ENCODE measurements at regions not wholly inside any gene's neighbourhood (a gene's known extent, or its start where the extent isn't known, plus 50 kb on each side); places are given as distances from the start of the nearest gene placed in this dataset.

DNA sequence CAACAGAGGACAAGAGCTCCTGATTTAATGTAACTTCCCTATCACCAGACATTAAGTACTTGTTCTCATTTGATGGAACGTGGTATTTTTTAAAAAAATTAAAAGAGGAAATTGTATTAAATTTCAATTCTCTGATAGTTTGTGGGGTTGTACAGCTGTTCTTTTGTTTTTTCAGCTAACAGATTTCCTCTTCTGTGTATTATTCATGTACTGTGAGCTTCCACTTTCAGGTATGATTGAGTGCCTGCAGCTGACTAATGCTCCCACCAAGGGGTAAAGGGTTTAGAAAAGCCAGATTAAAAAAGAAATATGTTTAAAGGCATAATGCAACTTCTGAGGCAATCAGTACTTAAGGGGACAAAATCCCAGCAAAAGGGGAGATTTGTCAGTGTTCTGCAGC is 117.7 kb upstream of the ACTBL2 start:
- ATAC-seq (ENCODE audit: low read depth) (no peak), DNase-seq (no peak)
- Mint-ChIP-seq H3K4me3 (no peak overlapping the region), H3K27ac (no peak overlapping the region), H3K9me3 (ENCODE audit: insufficient read depth) (no peaks in the 10 kb centered on the region), H3K4me1 (no peaks in the 10 kb centered on the region), H3K27me3 (no peaks in the 10 kb centered on the region)
- intact Hi-C loops (cut with micrococcal nuclease): no loop called here
- TF ChIP-seq, protein P1, sequence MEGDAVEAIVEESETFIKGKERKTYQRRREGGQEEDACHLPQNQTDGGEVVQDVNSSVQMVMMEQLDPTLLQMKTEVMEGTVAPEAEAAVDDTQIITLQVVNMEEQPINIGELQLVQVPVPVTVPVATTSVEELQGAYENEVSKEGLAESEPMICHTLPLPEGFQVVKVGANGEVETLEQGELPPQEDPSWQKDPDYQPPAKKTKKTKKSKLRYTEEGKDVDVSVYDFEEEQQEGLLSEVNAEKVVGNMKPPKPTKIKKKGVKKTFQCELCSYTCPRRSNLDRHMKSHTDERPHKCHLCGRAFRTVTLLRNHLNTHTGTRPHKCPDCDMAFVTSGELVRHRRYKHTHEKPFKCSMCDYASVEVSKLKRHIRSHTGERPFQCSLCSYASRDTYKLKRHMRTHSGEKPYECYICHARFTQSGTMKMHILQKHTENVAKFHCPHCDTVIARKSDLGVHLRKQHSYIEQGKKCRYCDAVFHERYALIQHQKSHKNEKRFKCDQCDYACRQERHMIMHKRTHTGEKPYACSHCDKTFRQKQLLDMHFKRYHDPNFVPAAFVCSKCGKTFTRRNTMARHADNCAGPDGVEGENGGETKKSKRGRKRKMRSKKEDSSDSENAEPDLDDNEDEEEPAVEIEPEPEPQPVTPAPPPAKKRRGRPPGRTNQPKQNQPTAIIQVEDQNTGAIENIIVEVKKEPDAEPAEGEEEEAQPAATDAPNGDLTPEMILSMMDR (IDR thresholded peaks at IDR 0.05): no peak
- TF ChIP-seq EZH2 (IDR thresholded peaks at IDR 0.05; ENCODE audit: borderline replicate concordance, insufficient read depth, low read depth, low read length, poor library complexity, severe bottlenecking): no peak
- Histone ChIP-seq H3K4me3 (ENCODE audit: control extremely low read depth in 1 of 5, extremely low read depth in 1 of 5, insufficient read depth in 1 of 5, low read depth in 2 of 5, low read length in 4 of 5) (no peak overlapping the region), H3K4me1 (ENCODE audit: control insufficient read depth in 2 of 2, insufficient read depth in 2 of 2, low read length in 2 of 2) (no peaks in the 10 kb centered on the region), H3K27ac (ENCODE audit: low read length in 2 of 2) (no peak overlapping the region), H3K9ac (ENCODE audit: low read length) (no peak overlapping the region), H3K79me2 (ENCODE audit: control insufficient read depth, insufficient read depth, low read length) (no peaks in the 10 kb centered on the region), H3K27me3 (replicated peaks in 1 of 4; ENCODE audit: control extremely low read depth in 1 of 4, control insufficient read depth in 3 of 4, insufficient read depth in 4 of 4, low read length in 3 of 4) (no peaks in the 10 kb centered on the region), H3K9me3 (ENCODE audit: control extremely low read depth in 1 of 3, control insufficient read depth in 2 of 3, insufficient read depth in 1 of 3, low read length in 2 of 3) (no peaks in the 10 kb centered on the region), H3K36me3 (replicated peaks in 1 of 2; ENCODE audit: control extremely low read depth in 1 of 2, control insufficient read depth in 1 of 2, extremely low read depth in 1 of 2, insufficient read depth in 2 of 2, low read length in 1 of 2) (no peaks in the 10 kb centered on the region), H2AFZ (ENCODE audit: insufficient read depth, low read depth, low read length, poor library complexity, severe bottlenecking) (no peak overlapping the region), H3K4me2 (replicated peaks; ENCODE audit: low read depth, low read length, poor library complexity, severe bottlenecking) (no peak overlapping the region), H4K20me1 (ENCODE audit: control insufficient read depth, insufficient read depth, low read length, poor library complexity, severe bottlenecking) (no peaks in the 10 kb centered on the region)
- POLR2A ChIA-PET: no interaction called here
- no CpG with 5 or more reads among the region's 1 CpG for WGBS (ENCODE audit: insufficient coverage)
- CTCF ChIA-PET: interaction anchor here (1.3 kb wide), 1 partner anchor 860 kb away, joined by 3 read pairs; no protein-coding TSS in a partner anchor

DNA sequence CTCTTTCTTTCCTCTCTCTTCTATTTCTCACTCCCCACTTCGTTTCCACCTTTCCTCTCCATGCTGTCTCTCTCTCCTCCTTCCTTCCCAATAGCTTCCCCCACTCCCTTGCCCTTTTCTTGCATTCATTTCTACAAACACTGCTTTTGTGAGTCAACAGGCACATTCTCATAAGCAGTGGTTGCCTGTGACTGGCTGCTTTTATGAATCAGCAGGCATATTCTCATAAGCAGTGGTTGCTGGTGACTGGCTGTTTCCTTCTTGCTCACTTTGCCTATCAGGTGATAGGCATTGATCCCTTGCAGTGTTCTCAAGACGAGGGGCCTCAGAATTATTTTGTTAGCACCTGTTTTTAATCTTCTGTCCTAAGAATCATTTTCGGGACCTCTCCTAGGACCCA is 116.1 kb upstream of the ACTBL2 start:
- Mint-ChIP-seq H3K27ac (no peak overlapping the region), H3K9me3 (ENCODE audit: insufficient read depth) (no peaks in the 10 kb centered on the region), H3K27me3 (no peaks in the 10 kb centered on the region), H3K4me1 (no peaks in the 10 kb centered on the region), H3K4me3 (no peak overlapping the region)
- Histone ChIP-seq H3K36me3 (replicated peaks in 1 of 2; ENCODE audit: control extremely low read depth in 1 of 2, control insufficient read depth in 1 of 2, extremely low read depth in 1 of 2, insufficient read depth in 2 of 2, low read length in 1 of 2) (no peaks in the 10 kb centered on the region), H2AFZ (ENCODE audit: insufficient read depth, low read depth, low read length, poor library complexity, severe bottlenecking) (no peak overlapping the region), H4K20me1 (ENCODE audit: control insufficient read depth, insufficient read depth, low read length, poor library complexity, severe bottlenecking) (no peaks in the 10 kb centered on the region), H3K4me3 (ENCODE audit: control extremely low read depth in 1 of 5, extremely low read depth in 1 of 5, insufficient read depth in 1 of 5, low read depth in 2 of 5, low read length in 4 of 5) (no peak overlapping the region), H3K27ac (ENCODE audit: low read length in 2 of 2) (no peak overlapping the region), H3K4me1 (ENCODE audit: control insufficient read depth in 2 of 2, insufficient read depth in 2 of 2, low read length in 2 of 2) (no peaks in the 10 kb centered on the region), H3K4me2 (replicated peaks; ENCODE audit: low read depth, low read length, poor library complexity, severe bottlenecking) (no peak overlapping the region), H3K27me3 (replicated peaks in 1 of 4; ENCODE audit: control extremely low read depth in 1 of 4, control insufficient read depth in 3 of 4, insufficient read depth in 4 of 4, low read length in 3 of 4) (no peaks in the 10 kb centered on the region), H3K9ac (ENCODE audit: low read length) (no peak overlapping the region), H3K79me2 (ENCODE audit: control insufficient read depth, insufficient read depth, low read length) (no peaks in the 10 kb centered on the region), H3K9me3 (ENCODE audit: control extremely low read depth in 1 of 3, control insufficient read depth in 2 of 3, insufficient read depth in 1 of 3, low read length in 2 of 3) (no peaks in the 10 kb centered on the region)
- POLR2A ChIA-PET: no interaction called here
- CTCF ChIA-PET: no interaction called here
- 82% methylated on average over 3 of the region's 3 CpGs for WGBS (ENCODE audit: insufficient coverage)
- DNase-seq (no peak), ATAC-seq (ENCODE audit: low read depth) (no peak)
- intact Hi-C loops (cut with micrococcal nuclease): no loop called here
- no peak for TF ChIP-seq EZH2 (IDR thresholded peaks at IDR 0.05; ENCODE audit: borderline replicate concordance, insufficient read depth, low read depth, low read length, poor library complexity, severe bottlenecking)
- TF ChIP-seq, protein P1 (IDR thresholded peaks at IDR 0.05): no peak
